ENCODE measurements at regions not wholly inside any gene's neighbourhood (a gene's known extent, or its start where the extent isn't known, plus 50 kb on each side); places are given as distances from the start of the nearest gene placed in this dataset.
"Not testable (repeated sequence)": the region's sequence is repeated elsewhere in the genome, so short reads cannot be mapped to it uniquely, and the experiment has no call there.

DNA sequence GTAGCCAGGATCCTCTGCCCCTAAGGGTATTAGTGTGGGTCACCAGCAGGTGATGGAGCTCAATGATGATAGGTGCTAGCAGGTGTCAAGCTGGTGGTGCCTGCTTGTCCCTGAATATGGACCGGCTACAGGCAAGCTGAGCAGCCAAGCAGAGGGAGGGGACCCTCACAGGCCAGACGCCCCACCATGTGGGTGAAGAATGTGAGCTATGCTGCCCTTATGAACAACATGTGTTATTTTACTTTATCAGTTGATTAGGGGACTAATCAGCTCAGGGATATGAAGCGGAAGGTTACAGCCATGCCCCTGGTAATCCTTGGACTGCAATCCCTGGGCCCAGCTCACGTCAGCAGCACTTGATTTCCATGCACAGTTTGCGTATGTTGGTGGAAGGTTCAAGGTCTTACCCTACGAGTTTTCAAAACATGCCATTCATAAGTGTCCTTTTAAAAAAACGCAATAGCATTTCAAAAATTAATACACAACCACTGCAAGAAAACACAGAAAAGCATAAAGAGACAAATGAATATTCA lies 106.0 kb downstream of the CDC7 start:
- no peak for DNase-seq

DNA sequence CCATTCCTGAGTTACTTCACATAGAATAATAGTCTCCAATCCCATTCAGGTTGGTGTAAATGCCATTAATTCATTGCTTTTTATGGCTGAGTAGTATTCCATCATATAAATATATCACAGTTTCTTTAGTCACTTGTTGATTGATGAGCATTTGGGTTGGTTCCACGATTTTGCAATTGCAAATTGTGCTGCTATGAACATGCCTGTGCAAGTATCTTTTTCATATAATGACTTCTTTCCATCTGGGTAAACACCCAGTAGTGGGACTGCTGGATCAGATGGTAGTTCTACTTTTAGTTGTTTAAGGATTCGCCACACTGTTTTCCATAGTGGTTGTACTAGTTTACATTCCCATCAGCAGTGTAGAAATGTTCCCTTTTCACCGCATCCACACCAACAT lies 107.0 kb downstream of the CDC7 start:
- not testable (repeated sequence) for DNase-seq

DNA sequence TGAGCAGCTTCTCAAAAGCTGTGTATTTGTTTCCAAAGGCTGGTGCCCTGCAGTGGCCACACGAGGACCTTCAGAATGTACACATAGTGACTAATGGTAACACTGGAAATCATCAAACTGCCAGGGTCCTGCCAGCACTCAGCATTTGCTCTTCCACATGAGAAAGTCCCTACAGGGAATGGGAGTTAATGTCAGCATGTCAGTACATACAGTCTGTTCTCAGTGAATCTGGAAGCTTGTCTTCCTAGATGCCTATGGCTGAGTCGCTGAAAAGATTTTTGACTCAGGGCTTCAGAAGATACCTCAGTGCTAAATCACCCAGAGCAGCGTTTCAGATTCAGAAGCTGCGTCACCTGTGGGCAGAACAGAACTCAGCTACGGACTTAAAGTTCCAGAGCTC lies 108.2 kb downstream of the CDC7 start:
- peak; percentile 93 for DNase-seq

DNA sequence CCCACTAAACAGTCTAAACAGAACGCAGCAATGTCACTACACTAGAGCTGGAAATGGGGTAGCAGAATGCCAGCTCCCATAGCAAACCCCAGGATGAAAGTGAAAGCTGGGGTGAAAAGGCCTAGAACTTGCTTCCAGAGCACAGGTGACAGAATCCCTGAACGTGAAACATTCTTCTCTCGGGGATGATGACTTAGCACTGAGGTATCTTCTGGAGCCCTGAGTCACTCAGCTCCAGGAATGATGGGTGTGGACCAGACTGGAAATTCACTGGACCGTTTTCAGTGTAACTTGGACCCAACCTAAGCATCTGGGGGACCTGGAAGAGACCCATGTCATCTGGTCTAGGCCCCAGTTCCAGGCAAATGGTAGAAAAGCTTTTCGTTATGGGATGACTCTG lies 108.9 kb downstream of the CDC7 start:
- DNase-seq = peak; percentile 88

DNA sequence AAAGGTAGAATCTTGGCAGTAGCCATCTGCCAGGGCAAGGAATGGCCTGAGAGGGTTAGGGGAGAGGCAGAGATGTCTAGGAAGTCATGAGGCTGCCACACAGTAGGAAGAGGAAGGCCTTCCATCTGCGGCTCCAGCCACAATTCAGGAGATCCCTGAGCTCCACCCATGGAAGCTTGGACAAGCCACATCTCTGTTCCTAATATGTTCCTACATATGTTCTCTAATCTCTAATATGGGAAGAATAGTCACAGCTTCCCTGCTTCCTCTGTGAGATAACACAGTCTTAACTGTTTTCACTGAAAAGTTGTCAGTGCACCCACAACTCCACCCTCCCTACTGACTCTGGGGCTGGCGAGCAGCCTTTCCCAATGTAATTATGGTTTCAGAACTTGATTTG lies 109.5 kb downstream of the CDC7 start:
- no peak for DNase-seq

DNA sequence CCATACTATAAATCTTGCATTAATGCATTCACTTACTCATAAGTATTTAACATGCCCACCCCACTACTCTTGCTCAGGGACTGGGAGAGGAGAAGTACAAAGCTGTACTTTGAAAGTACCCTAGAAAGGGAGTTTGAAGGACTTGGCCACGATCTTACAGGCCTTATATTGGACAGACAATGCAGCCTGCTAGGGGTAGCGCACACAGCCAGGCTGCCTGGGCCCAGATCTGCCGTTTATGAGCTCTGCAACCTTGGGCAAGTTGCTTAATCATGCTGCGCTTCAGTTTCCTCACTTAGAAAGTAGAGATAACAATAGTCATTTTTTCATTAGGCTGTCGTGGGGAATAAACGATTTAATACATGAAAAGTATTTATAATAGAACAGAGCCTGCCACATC lies 110.1 kb downstream of the CDC7 start:
- DNase-seq = no peak

DNA sequence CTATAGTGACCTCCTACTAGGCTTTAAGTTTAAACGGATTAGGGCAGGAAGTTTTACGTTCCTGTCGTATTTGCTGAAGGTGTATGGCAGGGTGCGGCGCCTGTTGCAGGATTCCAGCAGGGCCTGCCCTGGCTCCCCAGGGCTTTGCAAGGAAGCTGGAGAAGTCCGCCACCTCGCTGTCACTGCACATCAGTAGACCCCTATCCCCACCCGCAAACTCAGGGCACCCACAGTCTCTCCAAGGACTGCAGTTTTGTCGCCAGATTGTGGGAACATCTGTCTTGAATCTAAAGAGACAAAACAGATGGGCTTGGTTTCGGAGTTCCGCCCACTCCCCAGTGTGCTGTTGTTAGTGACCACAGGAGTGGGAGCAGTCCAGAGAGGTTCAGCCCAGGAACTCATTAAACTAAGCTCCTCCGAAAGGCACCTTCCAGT lies 110.8 kb downstream of the CDC7 start:
- peak; percentile 59 for DNase-seq

DNA sequence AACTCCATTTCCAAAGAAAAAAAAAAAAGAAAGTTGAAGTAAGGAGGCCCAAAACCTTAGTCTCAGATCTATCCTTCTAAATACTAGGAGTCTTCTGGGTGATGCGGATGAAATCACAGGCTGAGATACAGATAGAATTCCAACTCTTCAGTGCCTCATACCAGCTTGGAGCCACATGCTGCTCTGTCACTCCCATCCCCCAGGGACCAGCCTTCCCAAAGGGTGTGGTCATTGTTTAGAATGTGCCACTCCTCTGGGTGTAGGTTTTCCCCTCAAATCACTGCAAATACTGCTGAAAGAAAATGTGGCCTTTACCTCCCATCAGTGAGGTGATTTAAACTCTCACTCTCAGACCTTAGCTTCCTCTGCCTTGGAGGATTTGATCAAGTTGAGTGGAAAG lies 112.9 kb downstream of the CDC7 start:
- DNase-seq = no peak

DNA sequence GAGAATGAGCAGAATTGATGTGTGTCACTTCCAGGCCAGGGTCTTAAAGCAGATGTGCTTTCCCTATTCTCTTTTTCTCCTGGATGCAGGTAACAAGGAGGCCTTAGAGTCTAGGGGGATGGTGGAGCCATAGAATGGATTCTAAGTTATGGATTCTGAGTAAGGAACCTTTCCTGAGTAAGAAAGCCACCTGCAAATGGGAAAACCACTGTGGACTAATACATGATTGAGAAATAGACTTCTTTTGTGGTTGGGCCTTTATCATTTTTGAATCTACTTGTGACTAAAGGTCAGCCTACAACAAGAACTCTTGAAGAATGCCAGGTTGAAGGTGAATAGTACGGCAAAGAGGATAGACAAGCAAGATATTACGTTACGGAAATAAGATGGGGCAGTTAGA lies 116.1 kb downstream of the CDC7 start:
- no peak for DNase-seq

DNA sequence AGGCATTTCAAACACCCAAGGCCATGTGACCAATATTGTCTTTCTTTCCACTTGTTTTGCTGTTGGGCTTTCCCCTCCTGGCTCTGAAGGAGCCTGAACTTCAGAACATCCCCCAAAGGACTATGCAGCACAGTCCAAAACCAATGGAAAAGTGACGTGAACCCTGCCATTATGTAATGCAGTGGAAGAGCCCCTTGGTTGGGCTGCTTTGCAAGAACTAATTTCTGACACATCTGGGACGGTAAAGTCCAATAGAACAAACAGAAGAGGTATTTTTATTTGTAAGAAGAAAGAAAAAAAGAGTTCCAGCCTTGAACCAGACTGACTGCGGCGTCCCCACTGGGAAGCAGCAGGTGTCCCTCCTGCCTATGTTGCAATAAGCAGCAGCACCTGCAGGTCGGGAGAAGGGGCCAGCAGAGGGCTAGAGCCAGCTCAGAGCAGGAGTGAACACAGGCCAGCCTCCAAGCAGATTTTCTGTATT lies 116.7 kb downstream of the CDC7 start:
- no peak for DNase-seq

DNA sequence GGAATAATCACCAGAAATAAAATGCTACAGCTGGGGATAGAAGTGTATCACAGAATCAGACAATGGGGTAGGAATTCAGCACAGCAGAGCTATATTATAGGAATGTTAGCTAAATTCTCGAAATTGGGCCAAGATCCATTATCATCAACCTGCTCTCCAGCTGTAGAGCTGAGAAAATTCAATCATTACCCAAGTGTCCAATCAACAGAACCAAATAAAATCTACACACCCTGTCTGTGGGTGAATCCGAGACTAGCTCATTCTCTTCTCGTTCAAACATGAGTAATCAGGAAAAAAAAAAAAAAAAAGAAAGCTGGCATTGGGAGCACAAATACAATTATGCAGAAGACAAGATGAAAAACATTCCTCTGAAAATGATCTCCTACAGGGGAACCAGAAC lies 119.2 kb downstream of the CDC7 start:
- no peak for DNase-seq

DNA sequence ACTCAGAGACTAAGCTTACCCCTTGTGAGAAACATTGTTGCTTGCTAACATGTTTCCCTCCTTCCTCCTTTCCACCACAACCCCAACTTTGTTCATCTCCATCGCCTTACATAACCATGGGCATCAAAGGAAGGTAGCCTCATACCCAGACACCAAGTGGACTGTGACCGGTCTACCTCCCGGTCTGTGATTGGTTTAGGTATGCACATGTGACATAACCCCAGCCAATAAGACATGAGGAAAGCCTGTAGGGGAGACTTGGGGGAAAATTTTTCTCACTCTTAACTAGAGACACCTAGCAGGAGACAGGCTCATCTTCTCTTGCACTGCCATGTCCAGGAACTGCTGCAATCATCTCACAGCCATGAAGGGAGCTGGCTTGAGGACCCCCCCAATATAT lies 120.7 kb downstream of the CDC7 start:
- no peak for DNase-seq

DNA sequence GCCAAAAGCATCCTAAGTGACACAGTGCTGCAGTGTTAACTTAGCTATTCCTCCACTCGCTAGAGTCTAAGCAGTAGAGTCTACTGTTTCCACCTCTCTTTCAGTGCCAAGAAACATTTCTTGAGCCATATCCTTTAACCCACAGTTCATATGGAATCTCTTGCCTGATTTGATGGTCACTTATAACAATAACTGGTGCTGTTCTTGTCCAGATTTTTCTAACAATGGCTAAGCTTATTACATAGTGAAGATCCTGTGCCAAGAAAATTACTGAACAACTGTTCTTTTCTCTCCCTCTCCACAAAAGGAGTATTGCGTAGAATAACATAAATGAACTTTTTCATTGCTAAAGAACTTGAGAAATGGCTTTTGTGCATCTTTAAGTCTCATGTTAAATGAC lies 121.3 kb downstream of the CDC7 start:
- DNase-seq = no peak

DNA sequence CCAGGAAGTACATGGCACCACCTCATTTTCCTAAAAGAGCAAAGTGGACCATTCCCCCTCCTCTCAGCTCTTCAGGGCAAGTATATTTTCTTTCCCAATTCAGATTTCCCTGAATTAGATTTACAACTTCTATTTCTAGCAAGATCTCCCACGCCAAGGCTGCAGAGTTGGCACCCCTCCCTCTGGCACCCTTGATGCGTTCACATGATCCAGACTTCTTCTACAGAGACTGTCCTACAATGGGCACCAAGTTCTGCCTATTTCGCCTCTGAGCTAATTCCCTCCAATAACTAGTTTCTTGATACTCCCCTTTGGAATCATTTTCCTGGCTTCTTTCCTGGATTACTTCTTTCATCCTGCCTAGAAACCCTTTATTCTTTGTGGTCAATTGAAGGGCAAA lies 122.0 kb downstream of the CDC7 start:
- DNase-seq = no peak

DNA sequence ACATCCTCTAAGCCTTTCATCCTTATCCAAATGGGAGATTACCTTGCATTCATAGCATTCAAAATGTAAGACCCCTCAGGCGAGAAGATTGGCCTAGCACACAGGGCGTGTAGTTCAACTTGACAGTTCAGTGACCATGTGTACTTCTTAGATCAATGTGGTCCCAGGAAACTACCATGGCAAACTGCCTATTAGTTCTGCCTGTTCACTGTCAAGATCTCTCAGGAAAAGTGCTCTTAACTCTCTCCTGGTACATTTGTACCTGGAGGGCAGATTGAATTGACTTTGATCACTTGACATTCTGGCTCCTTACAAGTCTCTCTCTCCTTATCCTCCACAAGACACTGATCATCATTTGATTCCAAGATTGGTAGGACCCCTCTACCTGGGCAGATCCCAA lies 122.4 kb downstream of the CDC7 start:
- no peak for DNase-seq

DNA sequence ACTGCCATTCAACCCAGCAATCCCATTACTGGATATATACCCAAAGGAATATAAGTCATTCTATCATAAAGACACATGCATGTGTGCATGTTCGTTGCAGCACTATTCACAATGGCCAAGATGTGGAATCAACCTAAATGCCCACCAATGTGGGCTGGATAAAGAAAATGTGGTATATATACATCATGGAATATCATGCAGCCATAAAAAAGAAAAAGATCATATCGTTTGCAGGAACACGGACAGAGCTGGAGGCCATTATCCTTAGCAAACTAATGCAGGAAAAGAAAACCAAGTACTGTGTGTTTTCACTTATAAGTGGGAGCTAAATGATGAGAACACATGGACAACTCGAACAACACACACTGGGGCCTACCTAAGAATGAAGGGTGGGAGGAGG lies 123.7 kb downstream of the CDC7 start:
- DNase-seq = no peak
